Lung (tissue), 11 donors: ENCODE measurements at regions not wholly inside any gene's neighbourhood (a gene's known extent, or its start where the extent isn't known, plus 50 kb on each side); places are given as distances from the start of the nearest gene placed in this dataset.

Source experiments
- ATAC-seq: fragments of 200-7000 bp; cut with Tn5 transposase; one replicate; pipeline ENCODE4 v1.9.1; 2020; ENCODE audit warnings: moderate number of reproducible peaks; ENCODE audit not compliant: insufficient read depth, low FRiP score
- DNase-seq, 3 donors: peaks; one replicate each; pipeline ENCODE4 v3.0.0-alpha.2; 2013 to 2017
- H3K27ac ChIP-seq, 2 donors: one replicate each; pipeline ENCODE4 v1.5.1; 2013; ENCODE audit warnings: mild to moderate bottlenecking in 2 of 2, moderate library complexity in 2 of 2, control low read depth in 1 of 2, inconsistent platforms in 1 of 2, low read depth in 1 of 2, low read length in 1 of 2
- H3K27me3 ChIP-seq, 3 donors: one replicate each; pipeline ENCODE4 v1.5.1; 2013; ENCODE audit warnings: low read length in 2 of 3; ENCODE audit not compliant: control insufficient read depth in 3 of 3, insufficient read depth in 3 of 3
- H3K36me3 ChIP-seq, 4 donors: one replicate each; pipeline ENCODE4 v1.5.1; 2013; ENCODE audit warnings: low read length in 4 of 4, mild to moderate bottlenecking in 1 of 4, moderate library complexity in 1 of 4; ENCODE audit not compliant: control insufficient read depth in 4 of 4, insufficient read depth in 4 of 4
- H3K4me1 ChIP-seq, 5 donors: one replicate each; pipeline ENCODE4 v1.5.1; 2013; ENCODE audit warnings: low read length in 5 of 5, mild to moderate bottlenecking in 2 of 5, moderate library complexity in 1 of 5; ENCODE audit not compliant: control insufficient read depth in 5 of 5, insufficient read depth in 5 of 5
- H3K4me3 ChIP-seq: one replicate; pipeline ENCODE4 v1.5.1; 2013; ENCODE audit warnings: mild to moderate bottlenecking, control low read depth, moderate library complexity
- H3K9ac ChIP-seq, 2 donors: one replicate each; pipeline ENCODE4 v1.5.1; 2013; ENCODE audit warnings: low read length in 2 of 2, control low read depth in 1 of 2; ENCODE audit not compliant: insufficient read depth in 1 of 2
- H3K9me3 ChIP-seq, 4 donors: one replicate each; pipeline ENCODE4 v1.5.1; 2013; ENCODE audit warnings: low read length in 3 of 4, mild to moderate bottlenecking in 1 of 4, moderate library complexity in 1 of 4; ENCODE audit not compliant: control insufficient read depth in 4 of 4, insufficient read depth in 3 of 4
- CTCF ChIP-seq: IDR thresholded peaks from 2 replicates; pipeline ENCODE4 v1.5.1; 2012; ENCODE audit warnings: mild to moderate bottlenecking; ENCODE audit errors: control extremely low read depth, extremely low read depth
- WGBS, 2 donors: extraction: QIAGEN DNeasy Blood & Tissue Kit; methylation state at CpG; one replicate each; pipeline ENCODE4 v1.1.7; 2013; 5-methylcytosine and 5-hydroxymethylcytosine counted together
- donor health status: control.
- donor health status: control.
- donor health status: Bipolar disorder and iron deficiency.
- donor health status: healthy.
- donor health status: DM: yes; HTN: yes; CAD: no.

- H3K4me3 ChIP-seq = no peak overlapping the region
- no peaks in the 10 kb centered on the region for H3K27me3 ChIP-seq
- WGBS, 2 donors = 61 to 71% methylated on average over 4 of the region's 4 CpGs
- no peaks in the 10 kb centered on the region for H3K36me3 ChIP-seq
- ATAC-seq = no peak
- no peak for TF ChIP-seq CTCF
- no peaks in the 10 kb centered on the region for H3K4me1 ChIP-seq
- no peaks in the 10 kb centered on the region for H3K9me3 ChIP-seq
- peak overlapping the region in 1 of 2 donors; percentile 60 for H3K27ac ChIP-seq
- H3K9ac ChIP-seq = no peak overlapping the region
- DNase-seq = no peak
Observed at GRCh38 chr15:95857124-95857757, 473.3 kb upstream of the NR2F2 start.

DNA sequence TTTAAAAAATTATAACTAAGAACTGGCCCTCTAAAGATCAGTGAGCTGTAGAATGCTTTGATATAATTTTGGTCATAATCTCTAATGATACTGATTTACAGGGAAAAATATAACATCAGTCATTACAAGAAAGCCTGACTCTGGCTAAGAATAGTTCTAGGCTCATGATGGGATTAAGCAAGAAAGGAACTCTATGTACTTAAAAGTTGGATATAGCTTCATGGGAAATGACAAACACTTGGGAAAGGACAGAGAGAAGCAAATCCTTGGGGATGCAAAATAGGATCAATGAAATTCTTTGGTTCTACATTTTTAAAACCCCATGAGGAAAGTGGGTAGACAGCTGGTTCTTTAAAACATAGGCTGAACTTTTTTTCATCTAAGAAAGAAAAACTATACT, 472.7 kb upstream of the NR2F2 start:
- ATAC-seq = no peak
- TF ChIP-seq CTCF = no peak

DNA sequence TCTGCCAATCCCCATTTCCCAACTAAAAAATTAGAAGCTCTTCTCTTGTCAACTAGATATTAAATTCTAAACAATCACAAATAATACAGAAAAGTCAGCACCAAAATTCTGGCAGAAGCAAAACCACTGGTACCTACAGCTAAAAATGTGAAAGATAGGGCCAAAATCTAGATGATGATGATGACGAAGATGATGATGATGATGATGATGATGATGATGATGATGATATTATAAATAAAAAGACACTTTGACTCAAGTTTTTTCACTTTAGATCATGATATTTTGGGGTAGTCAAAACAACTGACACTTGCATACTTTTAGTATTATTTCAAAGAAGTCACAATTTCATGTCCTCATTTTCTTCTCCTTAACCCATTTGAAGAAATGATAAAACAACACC, 470.1 kb upstream of the NR2F2 start:
- WGBS, 2 donors = 92 to 95% methylated on average over 1 of the region's 1 CpG
- Histone ChIP-seq H3K27ac (no peak overlapping the region), H3K9me3 (no peaks in the 10 kb centered on the region), H3K4me1 (peaks cover 0 to 10% (median 0%) of the 10 kb centered on the region in 5 donors), H3K4me3 (no peak overlapping the region), H3K36me3 (no peaks in the 10 kb centered on the region), H3K9ac (no peak overlapping the region), H3K27me3 (no peaks in the 10 kb centered on the region)
- TF ChIP-seq CTCF = no peak
- DNase-seq (no peak), ATAC-seq (no peak)

More for the DNA sequence above, 472.7 kb upstream of the NR2F2 start:
- Histone ChIP-seq H3K4me3 (no peak overlapping the region), H3K27ac (no peak overlapping the region), H3K36me3 (no peaks in the 10 kb centered on the region), H3K27me3 (no peaks in the 10 kb centered on the region), H3K9ac (no peak overlapping the region), H3K4me1 (no peaks in the 10 kb centered on the region), H3K9me3 (no peaks in the 10 kb centered on the region)
- DNase-seq = no peak

GRCh38 chr15:95864467-95864886, 466.0 kb upstream of the NR2F2 start:
- peaks cover 0 to 10% (median 0%) of the 10 kb centered on the region in 5 donors for H3K4me1 ChIP-seq
- no peak overlapping the region for H3K9ac ChIP-seq
- no peak overlapping the region for H3K27ac ChIP-seq
- DNase-seq (peak; percentile 38 to 83 (median 82)), ATAC-seq (no peak)
- TF ChIP-seq CTCF = no peak
- 77 to 88% methylated on average over 3 of the region's 3 CpGs for WGBS, 2 donors
- no peaks in the 10 kb centered on the region for H3K27me3 ChIP-seq
- no peaks in the 10 kb centered on the region for H3K9me3 ChIP-seq
- H3K4me3 ChIP-seq = no peak overlapping the region
- no peaks in the 10 kb centered on the region for H3K36me3 ChIP-seq
